Central memory CD8-positive, alpha-beta T cell (primary cell): ENCODE measurements at regions not wholly inside any gene's neighbourhood (a gene's known extent, or its start where the extent isn't known, plus 50 kb on each side); places are given as distances from the start of the nearest gene placed in this dataset.

ENCODE experiments used
- ATAC-seq: fragments of 150-1000 bp; cut with Tn5 transposase; replicated peaks from 2 replicates; pipeline ENCODE4 v1.10.0; 2022; ENCODE audit warnings: mild to moderate bottlenecking, moderate FRiP score, moderate number of reproducible peaks; ENCODE audit not compliant: poor library complexity, severe bottlenecking; ENCODE audit errors: extremely low read depth
- DNase-seq, 2 donors: peaks; one replicate each; pipeline ENCODE4 v3.0.0; 2021; ENCODE audit warnings: low spot score in 2 of 2
- H3K27ac Mint-ChIP-seq: one replicate; pipeline ENCODE4 v1.8.0; 2022; ENCODE audit warnings: low read depth, mild to moderate bottlenecking, moderate library complexity, mixed read lengths
- H3K27me3 Mint-ChIP-seq: one replicate; pipeline ENCODE4 v1.8.0; 2022; ENCODE audit warnings: mixed read lengths
- H3K36me3 Mint-ChIP-seq: one replicate; pipeline ENCODE4 v1.8.0; 2022; ENCODE audit warnings: mild to moderate bottlenecking, moderate library complexity, mixed read lengths; ENCODE audit not compliant: insufficient read depth
- H3K4me1 Mint-ChIP-seq: one replicate; pipeline ENCODE4 v1.8.0; 2022; ENCODE audit warnings: mixed read lengths
- H3K4me3 Mint-ChIP-seq: one replicate; pipeline ENCODE4 v1.8.0; 2022; ENCODE audit warnings: mild to moderate bottlenecking, moderate library complexity, mixed read lengths
- H3K9me3 Mint-ChIP-seq: one replicate; pipeline ENCODE4 v1.8.0; 2022; ENCODE audit warnings: mixed read lengths

DNA sequence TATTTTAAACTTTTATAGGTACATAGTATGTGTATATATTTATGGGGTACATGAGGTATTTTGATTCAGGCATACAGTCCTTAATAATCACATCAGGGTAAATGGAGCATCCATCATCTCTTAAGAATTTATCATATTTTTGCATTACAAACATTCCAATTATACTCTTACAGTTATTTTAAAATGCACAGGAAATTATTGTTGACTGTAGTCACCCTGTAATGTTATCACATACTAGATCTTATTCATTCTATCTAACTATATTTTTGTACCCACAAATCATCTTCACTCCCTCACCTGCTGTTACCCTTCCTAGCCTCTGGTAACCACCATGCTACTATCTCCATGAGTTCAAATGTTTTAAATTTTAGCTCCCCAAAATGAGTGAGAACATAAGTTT, 56.3 kb upstream of the FAM3C start:
- ATAC-seq, result no peak
- H3K27ac Mint-ChIP-seq, result no peak overlapping the region
- no peak overlapping the region for H3K4me3 Mint-ChIP-seq
- H3K27me3 Mint-ChIP-seq, result no peaks in the 10 kb centered on the region
- no peaks in the 10 kb centered on the region for H3K4me1 Mint-ChIP-seq
- no peak for DNase-seq
- no peaks in the 10 kb centered on the region for H3K9me3 Mint-ChIP-seq
- H3K36me3 Mint-ChIP-seq, result peaks cover 3% of the 10 kb centered on the region

DNA sequence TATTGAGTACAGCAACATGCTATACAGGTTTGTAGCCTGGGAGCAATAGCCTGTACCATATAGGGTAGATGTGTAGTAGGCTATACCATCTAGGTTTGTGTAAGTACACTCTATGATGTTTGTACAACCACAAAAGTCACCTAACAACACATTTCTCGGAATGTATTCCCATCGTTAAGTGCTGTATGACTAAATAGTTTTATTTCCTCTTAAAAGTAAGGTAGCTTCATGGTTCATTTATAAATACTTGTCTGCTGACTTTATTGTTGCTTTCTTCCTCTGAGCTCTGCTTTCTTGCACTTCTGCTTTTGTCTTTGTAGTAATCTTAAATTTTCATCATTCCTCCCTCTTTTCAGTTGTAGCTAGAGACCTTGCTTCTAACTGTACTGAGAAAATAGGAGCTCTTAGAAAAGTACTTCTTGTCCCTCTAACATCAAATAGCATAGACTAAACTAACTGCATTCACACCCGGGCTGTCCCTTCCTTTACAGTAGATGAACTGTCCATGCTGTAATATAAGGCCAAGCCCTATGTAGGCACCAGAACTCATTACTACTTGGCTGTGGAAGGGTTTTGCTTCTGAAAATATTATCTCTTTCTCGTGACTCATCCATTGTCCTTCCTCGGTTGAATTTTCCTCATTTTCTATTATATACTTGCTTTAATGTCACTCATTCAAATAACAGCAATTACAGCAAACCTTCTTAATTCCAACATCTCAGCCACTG, 55.4 kb upstream of the FAM3C start:
- no peak for ATAC-seq
- H3K4me3 Mint-ChIP-seq, result no peak overlapping the region
- H3K27me3 Mint-ChIP-seq, result no peaks in the 10 kb centered on the region
- no peak overlapping the region for H3K27ac Mint-ChIP-seq
- peaks cover 3% of the 10 kb centered on the region for H3K36me3 Mint-ChIP-seq
- no peaks in the 10 kb centered on the region for H3K9me3 Mint-ChIP-seq
- no peak for DNase-seq
- no peaks in the 10 kb centered on the region for H3K4me1 Mint-ChIP-seq

- DNase-seq (no peak), ATAC-seq (no peak)
- Mint-ChIP-seq H3K4me1 (no peaks in the 10 kb centered on the region), H3K36me3 (peaks cover 3% of the 10 kb centered on the region), H3K27me3 (no peaks in the 10 kb centered on the region), H3K27ac (no peak overlapping the region), H3K4me3 (no peak overlapping the region), H3K9me3 (no peaks in the 10 kb centered on the region)
These were observed 54.6 kb upstream of the FAM3C start for GRCh38 chr7:121450631-121451198.

DNA sequence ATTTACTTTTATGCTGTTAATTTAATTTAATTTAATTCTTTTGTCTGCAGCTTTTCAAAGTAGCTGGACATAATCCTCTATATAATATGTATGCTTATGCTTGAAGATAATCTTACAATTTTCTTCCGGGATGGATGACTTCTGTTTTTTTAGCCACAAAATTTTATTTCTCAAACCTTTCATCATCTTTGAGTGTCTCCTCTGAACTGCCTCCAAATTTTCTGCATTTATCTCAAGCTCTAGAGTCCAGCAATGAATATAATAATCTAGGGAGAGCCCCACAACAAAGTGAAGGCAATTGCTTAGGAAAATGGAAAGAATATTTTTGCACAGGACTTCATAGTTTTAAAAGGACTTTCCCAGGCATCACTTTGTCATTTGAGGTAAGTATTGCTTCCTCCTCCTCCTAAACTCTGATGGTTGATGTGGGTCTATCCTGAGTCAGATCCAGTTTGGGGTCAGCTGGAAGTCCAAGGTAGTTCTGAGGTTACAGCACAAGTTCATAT, 53.7 kb upstream of the FAM3C start:
- Mint-ChIP-seq H3K4me1 (no peaks in the 10 kb centered on the region), H3K27ac (no peak overlapping the region), H3K36me3 (peaks cover 3% of the 10 kb centered on the region), H3K9me3 (no peaks in the 10 kb centered on the region), H3K27me3 (no peaks in the 10 kb centered on the region), H3K4me3 (no peak overlapping the region)
- DNase-seq, result no peak
- no peak for ATAC-seq

DNA sequence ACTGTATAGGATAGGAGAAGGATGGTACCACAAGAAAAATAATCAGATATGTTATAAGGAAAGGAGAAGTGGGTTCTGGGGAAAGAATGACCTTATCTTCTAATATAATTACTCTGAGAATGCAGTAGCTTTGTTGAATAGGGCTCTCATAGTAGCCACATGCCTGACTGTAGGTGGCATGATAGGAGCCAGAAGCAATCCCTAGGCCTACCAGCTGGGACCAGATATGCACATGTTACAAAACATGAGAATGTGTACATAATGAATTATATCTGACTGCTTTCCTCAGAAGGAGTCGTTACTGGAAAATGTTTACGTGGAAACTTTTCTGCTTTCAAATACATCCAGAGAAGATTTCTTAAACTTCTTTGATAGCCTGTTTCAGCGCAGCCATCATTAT, 53.2 kb upstream of the FAM3C start:
- Mint-ChIP-seq H3K27me3 (no peaks in the 10 kb centered on the region), H3K36me3 (peaks cover 3% of the 10 kb centered on the region), H3K4me1 (no peaks in the 10 kb centered on the region), H3K4me3 (no peak overlapping the region), H3K9me3 (no peaks in the 10 kb centered on the region), H3K27ac (no peak overlapping the region)
- ATAC-seq (no peak), DNase-seq (no peak)

DNA sequence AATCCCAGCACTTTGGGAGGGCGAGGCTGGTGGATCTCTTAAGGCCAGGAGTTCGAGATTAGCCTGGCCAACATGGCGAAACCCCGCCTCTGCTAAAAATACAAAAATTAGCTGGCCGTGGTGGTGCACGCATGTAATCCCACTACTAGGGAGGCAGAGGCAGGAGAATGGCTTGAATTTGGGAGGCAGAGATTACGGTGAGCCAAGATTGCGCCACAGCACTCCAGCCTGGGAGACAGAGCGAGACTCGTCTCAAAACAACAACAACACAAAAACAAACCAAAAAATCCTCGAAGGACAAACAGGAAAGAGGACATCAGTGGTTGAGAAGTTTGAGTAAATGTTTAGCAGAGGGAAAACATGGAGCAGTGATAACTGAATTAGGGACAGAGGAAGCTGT, 52.3 kb upstream of the FAM3C start:
- H3K9me3 Mint-ChIP-seq, result no peaks in the 10 kb centered on the region
- H3K27ac Mint-ChIP-seq, result no peak overlapping the region
- H3K27me3 Mint-ChIP-seq, result no peaks in the 10 kb centered on the region
- peaks cover 3% of the 10 kb centered on the region for H3K36me3 Mint-ChIP-seq
- no peaks in the 10 kb centered on the region for H3K4me1 Mint-ChIP-seq
- no peak for DNase-seq
- no peak overlapping the region for H3K4me3 Mint-ChIP-seq
- ATAC-seq, result no peak

- H3K36me3 Mint-ChIP-seq, result peaks cover 3% of the 10 kb centered on the region
- H3K4me1 Mint-ChIP-seq, result no peaks in the 10 kb centered on the region
- H3K27me3 Mint-ChIP-seq, result no peaks in the 10 kb centered on the region
- ATAC-seq, result no peak
- H3K9me3 Mint-ChIP-seq, result no peaks in the 10 kb centered on the region
- no peak for DNase-seq
- no peak overlapping the region for H3K4me3 Mint-ChIP-seq
- no peak overlapping the region for H3K27ac Mint-ChIP-seq
These were observed 51.8 kb upstream of the FAM3C start for GRCh38 chr7:121447911-121448300.

GRCh38 chr7:121447243-121447910, 51.3 kb upstream of the FAM3C start:
- no peak overlapping the region for H3K27ac Mint-ChIP-seq
- H3K4me1 Mint-ChIP-seq, result no peaks in the 10 kb centered on the region
- H3K4me3 Mint-ChIP-seq, result no peak overlapping the region
- H3K27me3 Mint-ChIP-seq, result no peaks in the 10 kb centered on the region
- no peak for DNase-seq
- ATAC-seq, result no peak
- no peaks in the 10 kb centered on the region for H3K9me3 Mint-ChIP-seq
- peaks cover 3% of the 10 kb centered on the region for H3K36me3 Mint-ChIP-seq

DNA sequence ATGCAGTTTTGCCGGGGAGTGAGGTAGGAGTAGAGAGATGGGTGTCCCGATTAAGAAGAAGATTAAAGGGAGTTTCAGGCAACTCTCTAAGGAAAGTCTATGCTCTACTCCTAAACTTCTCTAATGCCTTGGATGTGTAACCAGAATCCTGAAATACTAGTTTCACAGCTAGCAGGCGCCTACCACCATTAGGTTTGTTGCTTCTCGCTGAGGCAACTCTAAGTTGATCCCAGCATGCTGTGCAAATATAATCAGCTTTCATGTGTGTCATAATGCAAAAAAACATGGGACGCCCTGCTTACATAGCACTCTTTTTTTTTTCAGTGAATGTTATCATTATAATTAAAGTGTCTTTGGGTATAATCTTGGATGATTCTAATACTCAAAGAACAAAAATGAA, 50.4 kb upstream of the FAM3C start:
- Mint-ChIP-seq H3K4me3 (no peak overlapping the region), H3K9me3 (no peaks in the 10 kb centered on the region), H3K27me3 (no peaks in the 10 kb centered on the region), H3K27ac (no peak overlapping the region), H3K36me3 (peaks cover 3% of the 10 kb centered on the region), H3K4me1 (peaks cover 3% of the 10 kb centered on the region)
- ATAC-seq (no peak), DNase-seq (no peak)
